ENCODE measurements at regions not wholly inside any gene's neighbourhood (a gene's known extent, or its start where the extent isn't known, plus 50 kb on each side); places are given as distances from the start of the nearest gene placed in this dataset.

DNA sequence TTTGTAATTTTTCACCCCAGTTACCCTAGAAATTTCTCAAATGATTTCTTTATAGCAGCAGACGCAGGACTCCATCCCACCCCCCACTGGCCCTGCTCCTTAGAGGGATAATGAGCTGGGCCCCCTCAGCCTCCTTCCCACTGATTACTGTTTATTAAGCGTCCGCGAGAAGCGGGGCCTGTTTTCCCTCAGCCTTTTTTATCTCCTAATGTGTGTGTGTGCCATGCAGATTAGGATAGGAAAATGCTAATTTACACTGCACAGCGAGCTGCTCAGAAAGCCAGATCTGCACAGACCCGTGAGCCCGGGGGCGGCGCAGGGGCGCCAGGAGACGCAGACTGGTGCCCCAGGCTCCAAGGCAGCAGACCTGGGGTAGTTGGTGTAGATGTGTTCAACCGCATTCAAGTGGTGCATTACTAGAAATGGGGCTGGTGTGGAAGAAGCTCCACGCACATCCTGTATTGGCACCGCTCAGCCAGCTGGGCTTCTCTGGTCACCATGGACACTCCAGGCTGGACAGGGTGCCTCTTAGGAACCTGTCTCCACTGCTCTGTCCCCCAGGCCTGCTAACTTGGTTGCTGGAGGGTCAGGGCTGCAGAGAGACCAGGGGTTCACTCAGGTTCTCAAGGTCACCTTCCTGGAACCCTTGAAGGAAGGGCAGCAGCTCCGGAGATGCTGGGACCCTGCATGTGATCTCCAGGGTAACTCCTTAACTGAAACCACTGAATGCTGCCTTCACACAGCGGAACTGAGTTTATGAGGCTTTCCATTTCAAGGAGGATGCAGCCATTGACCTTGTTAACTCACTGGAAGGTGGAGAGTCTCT lies 256.3 kb downstream of the ERMARD start:
- Histone ChIP-seq H3K9me3 (peaks cover 0 to 14% (median 3%) of the 10 kb centered on the region in 3 donors), H3K4me3 (no peak overlapping the region), H3K4me1 (peaks cover 0 to 19% (median 12%) of the 10 kb centered on the region in 3 donors), H3K27ac (no peak overlapping the region), H3K36me3 (no peaks in the 10 kb centered on the region), H3K27me3 (peaks cover 0 to 31% (median 0%) of the 10 kb centered on the region in 4 donors)
- intact Hi-C loops (cut with DNase I): no loop called here
- no peak for DNase-seq
- TF ChIP-seq POLR2A (IDR thresholded peaks at IDR 0.05) (no peak), CTCF (IDR thresholded peaks at IDR 0.05) (no peak)
- 81 to 86% methylated on average over 7 to 13 of the region's 17 CpGs for WGBS, 2 donors

- Histone ChIP-seq H3K36me3 (no peaks in the 10 kb centered on the region), H3K9me3 (peaks cover 0 to 20% (median 4%) of the 10 kb centered on the region in 3 donors), H3K4me1 (peaks cover 0 to 19% (median 12%) of the 10 kb centered on the region in 3 donors), H3K27ac (no peak overlapping the region), H3K27me3 (peaks cover 0 to 24% (median 0%) of the 10 kb centered on the region in 4 donors), H3K4me3 (no peak overlapping the region)
- no peak for DNase-seq
- intact Hi-C loops (cut with DNase I): no loop called here
- WGBS, 2 donors: 53 to 61% methylated on average over 7 of the region's 19 CpGs
- TF ChIP-seq CTCF (IDR thresholded peaks at IDR 0.05) (no peak), POLR2A (IDR thresholded peaks at IDR 0.05) (no peak)
These were observed 255.6 kb downstream of the ERMARD start for GRCh38 chr6:170006900-170007467.

GRCh38 chr6:170006071-170006899 lies 254.9 kb downstream of the ERMARD start:
- 73 to 95% methylated on average over 2 to 5 of the region's 7 CpGs for WGBS, 2 donors
- peaks cover 0 to 13% (median 8%) of the 10 kb centered on the region in 3 donors for H3K4me1 ChIP-seq
- intact Hi-C loops (cut with DNase I): no loop called here
- H3K4me3 ChIP-seq: no peak overlapping the region
- TF ChIP-seq POLR2A (IDR thresholded peaks at IDR 0.05) (no peak), CTCF (IDR thresholded peaks at IDR 0.05) (no peak)
- peaks cover 0 to 27% (median 11%) of the 10 kb centered on the region in 3 donors for H3K9me3 ChIP-seq
- H3K27ac ChIP-seq: no peak overlapping the region
- no peak for DNase-seq
- peaks cover 0 to 23% (median 0%) of the 10 kb centered on the region in 4 donors for H3K27me3 ChIP-seq
- H3K36me3 ChIP-seq: no peaks in the 10 kb centered on the region

GRCh38 chr6:170005665-170006064 lies 254.2 kb downstream of the ERMARD start:
- no peak overlapping the region for H3K27ac ChIP-seq
- H3K27me3 ChIP-seq: peaks cover 0 to 23% (median 0%) of the 10 kb centered on the region in 4 donors
- no peak overlapping the region for H3K4me3 ChIP-seq
- H3K36me3 ChIP-seq: no peaks in the 10 kb centered on the region
- no peak for TF ChIP-seq POLR2A (IDR thresholded peaks at IDR 0.05)
- no peak for TF ChIP-seq CTCF (IDR thresholded peaks at IDR 0.05)
- DNase-seq: no peak
- H3K9me3 ChIP-seq: peaks cover 0 to 28% (median 12%) of the 10 kb centered on the region in 3 donors
- H3K4me1 ChIP-seq: peaks cover 0 to 7% (median 2%) of the 10 kb centered on the region in 3 donors
- intact Hi-C loops (cut with DNase I): no loop called here
